CD4-positive, alpha-beta memory T cell (primary cell): ENCODE measurements at regions not wholly inside any gene's neighbourhood (a gene's known extent, or its start where the extent isn't known, plus 50 kb on each side); places are given as distances from the start of the nearest gene placed in this dataset.

ENCODE experiments used
- CTCF ChIA-PET: fragments of 350-600 bp; sonication (Branson Sonifier 250); formaldehyde crosslinking; loops from one replicate; lab custom pipeline; 2021; ENCODE audit warnings: inconsistent platforms; ENCODE audit not compliant: partially characterized antibody; lab: Charles Lee
- POLR2A ChIA-PET: fragments of 350-600 bp; sonication (Branson Sonifier 250); formaldehyde crosslinking; loops from one replicate; lab custom pipeline; 2021; ENCODE audit not compliant: partially characterized antibody; lab: Charles Lee
- DNase-seq, 5 donors: peaks; one replicate each; pipeline versions ENCODE4 v3.0.0 to v3.0.0-alpha.2; 2020 to 2022; ENCODE audit warnings: mixed read lengths in 1 of 5
- H3K27ac ChIP-seq: one replicate; pipeline ENCODE4 v1.7.0; 2013; ENCODE audit warnings: low read depth, low read length
- H3K27me3 ChIP-seq: 2 replicates; pipeline ENCODE4 v1.7.0; 2013; ENCODE audit warnings: mild to moderate bottlenecking, low read length, moderate library complexity; ENCODE audit not compliant: insufficient read depth
- H3K36me3 ChIP-seq: 2 replicates; pipeline ENCODE4 v1.7.0; 2013; ENCODE audit warnings: mild to moderate bottlenecking, low read length, moderate library complexity; ENCODE audit not compliant: insufficient read depth
- H3K4me1 ChIP-seq: 2 replicates; pipeline ENCODE4 v1.7.0; 2013; ENCODE audit warnings: mild to moderate bottlenecking, low read length, moderate library complexity; ENCODE audit not compliant: insufficient read depth
- H3K4me3 ChIP-seq, 2 donors: one replicate each; pipeline ENCODE4 v1.7.0; 2013; ENCODE audit warnings: low read length in 2 of 2, mild to moderate bottlenecking in 1 of 2
- H3K9me3 ChIP-seq, 2 donors: one replicate each; pipeline ENCODE4 v1.7.0; 2013; ENCODE audit warnings: low read length in 2 of 2, control low read depth in 1 of 2; ENCODE audit not compliant: control insufficient read depth in 1 of 2
- H3K27ac Mint-ChIP-seq, 7 donors: one replicate each; pipeline ENCODE4 v1.8.0; 2020 to 2021; ENCODE audit warnings: mixed read lengths in 7 of 7, mild to moderate bottlenecking in 6 of 7, inconsistent platforms in 3 of 7, moderate library complexity in 3 of 7
- H3K27me3 Mint-ChIP-seq, 2 donors: one replicate each; pipeline ENCODE4 v1.8.0; 2020 to 2021; ENCODE audit warnings: mixed read lengths in 2 of 2
- H3K36me3 Mint-ChIP-seq, 2 donors: one replicate each; pipeline ENCODE4 v1.8.0; 2020 to 2021; ENCODE audit warnings: mixed read lengths in 2 of 2, inconsistent platforms in 1 of 2, mild to moderate bottlenecking in 1 of 2
- H3K4me1 Mint-ChIP-seq, 4 donors: one replicate each; pipeline ENCODE4 v1.8.0; 2020 to 2021; ENCODE audit warnings: mixed read lengths in 4 of 4, mild to moderate bottlenecking in 1 of 4
- H3K4me3 Mint-ChIP-seq, 8 donors: one replicate each; pipeline ENCODE4 v1.8.0; 2020 to 2021; ENCODE audit warnings: mixed read lengths in 8 of 8, mild to moderate bottlenecking in 7 of 8, moderate library complexity in 6 of 8, inconsistent platforms in 3 of 8
- H3K9me3 Mint-ChIP-seq, 8 donors: one replicate each; pipeline ENCODE4 v1.8.0; 2020 to 2021; ENCODE audit warnings: mixed read lengths in 8 of 8, mild to moderate bottlenecking in 5 of 8, inconsistent platforms in 3 of 8, moderate library complexity in 1 of 8
- intact Hi-C: fragments of 100-400 bp; cut with micrococcal nuclease; formaldehyde crosslinking; loops from one replicate; pipeline ENCODE4 v1.15.1; 2023

- no peak for DNase-seq
- POLR2A ChIA-PET = no interaction called here
- H3K36me3 Mint-ChIP-seq = no peaks in the 10 kb centered on the region
- no peak overlapping the region for H3K4me3 Mint-ChIP-seq
- H3K27me3 ChIP-seq = no peaks in the 10 kb centered on the region
- peaks cover 0 to 13% (median 4%) of the 10 kb centered on the region in 8 donors for H3K9me3 Mint-ChIP-seq
- H3K4me1 Mint-ChIP-seq = no peaks in the 10 kb centered on the region
- no peaks in the 10 kb centered on the region for H3K4me1 ChIP-seq
- H3K27ac Mint-ChIP-seq = no peak overlapping the region
- CTCF ChIA-PET = no interaction called here
- intact Hi-C loops = no loop called here
- no peak overlapping the region for H3K4me3 ChIP-seq
- H3K27me3 Mint-ChIP-seq = no peaks in the 10 kb centered on the region
- no peaks in the 10 kb centered on the region for H3K9me3 ChIP-seq
- no peak overlapping the region for H3K27ac ChIP-seq
- no peaks in the 10 kb centered on the region for H3K36me3 ChIP-seq
Observed at GRCh38 chr1:217026531-217026930, 303.3 kb upstream of the ESRRG start.

- intact Hi-C loops = no loop called here
- Histone ChIP-seq H3K4me3 (no peak overlapping the region), H3K27ac (no peak overlapping the region), H3K9me3 (no peaks in the 10 kb centered on the region), H3K27me3 (no peaks in the 10 kb centered on the region), H3K36me3 (no peaks in the 10 kb centered on the region), H3K4me1 (no peaks in the 10 kb centered on the region)
- no peak for DNase-seq
- Mint-ChIP-seq H3K4me3 (no peak overlapping the region), H3K9me3 (peaks cover 0 to 13% (median 3%) of the 10 kb centered on the region in 8 donors), H3K27me3 (no peaks in the 10 kb centered on the region), H3K36me3 (no peaks in the 10 kb centered on the region), H3K27ac (no peak overlapping the region), H3K4me1 (no peaks in the 10 kb centered on the region)
- ChIA-PET CTCF (no interaction called here), POLR2A (no interaction called here)
Observed at GRCh38 chr1:217025381-217025780, 302.2 kb upstream of the ESRRG start.

GRCh38 chr1:217024911-217025310 lies 301.7 kb upstream of the ESRRG start:
- no peaks in the 10 kb centered on the region for H3K27me3 ChIP-seq
- Mint-ChIP-seq H3K4me1 (no peaks in the 10 kb centered on the region), H3K4me3 (no peak overlapping the region), H3K36me3 (no peaks in the 10 kb centered on the region), H3K27ac (no peak overlapping the region), H3K27me3 (no peaks in the 10 kb centered on the region), H3K9me3 (peaks cover 0 to 11% (median 3%) of the 10 kb centered on the region in 8 donors)
- no peaks in the 10 kb centered on the region for H3K36me3 ChIP-seq
- ChIA-PET CTCF (no interaction called here), POLR2A (no interaction called here)
- intact Hi-C loops = no loop called here
- no peaks in the 10 kb centered on the region for H3K9me3 ChIP-seq
- H3K27ac ChIP-seq = no peak overlapping the region
- no peak overlapping the region for H3K4me3 ChIP-seq
- H3K4me1 ChIP-seq = no peaks in the 10 kb centered on the region
- no peak for DNase-seq

DNA sequence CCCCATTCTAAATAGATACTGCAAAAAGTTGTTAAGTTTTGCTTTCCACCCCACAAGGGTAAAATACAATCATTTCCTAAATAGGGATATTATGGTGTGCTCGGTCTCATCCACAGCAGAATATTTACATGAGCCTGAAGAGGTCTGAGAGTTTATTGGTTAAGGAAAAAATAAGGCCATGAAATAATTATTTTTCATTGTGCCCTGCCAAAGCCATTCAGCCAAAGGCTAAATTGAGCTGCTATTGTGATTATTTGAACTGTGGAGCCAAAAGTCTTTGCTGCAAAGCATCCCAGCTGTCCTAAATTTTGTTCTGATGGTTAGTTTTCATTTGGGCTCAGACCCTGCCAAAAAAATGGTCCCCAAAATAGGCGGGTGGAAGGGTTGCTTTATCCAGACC lies 298.7 kb upstream of the ESRRG start:
- Histone ChIP-seq H3K36me3 (no peaks in the 10 kb centered on the region), H3K4me3 (no peak overlapping the region), H3K27ac (no peak overlapping the region), H3K27me3 (no peaks in the 10 kb centered on the region), H3K9me3 (no peaks in the 10 kb centered on the region), H3K4me1 (no peaks in the 10 kb centered on the region)
- ChIA-PET POLR2A (no interaction called here), CTCF (no interaction called here)
- Mint-ChIP-seq H3K27ac (no peak overlapping the region), H3K9me3 (peaks cover 0 to 7% (median 3%) of the 10 kb centered on the region in 8 donors), H3K27me3 (no peaks in the 10 kb centered on the region), H3K4me1 (no peaks in the 10 kb centered on the region), H3K4me3 (no peak overlapping the region), H3K36me3 (no peaks in the 10 kb centered on the region)
- intact Hi-C loops = no loop called here
- DNase-seq = no peak

DNA sequence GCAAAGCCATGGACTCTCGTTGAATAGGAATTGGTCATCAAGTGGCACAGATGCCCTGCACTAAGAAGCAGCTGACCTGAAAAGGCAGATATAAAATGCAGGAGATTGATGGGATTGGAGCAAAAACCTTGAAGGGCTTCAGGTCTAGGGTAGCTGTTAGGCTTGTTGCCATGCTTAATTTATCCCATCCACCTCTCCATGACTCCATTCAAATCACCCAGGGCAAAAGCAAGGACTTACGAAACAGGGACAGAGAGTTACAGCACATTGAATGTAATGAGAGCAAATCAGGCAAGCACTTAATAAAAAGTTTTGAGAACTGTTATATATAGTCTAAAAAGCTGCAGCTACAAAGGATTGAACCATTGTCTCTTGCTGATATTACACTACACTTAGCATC lies 298.2 kb upstream of the ESRRG start:
- Histone ChIP-seq H3K36me3 (no peaks in the 10 kb centered on the region), H3K27ac (no peak overlapping the region), H3K4me1 (no peaks in the 10 kb centered on the region), H3K27me3 (no peaks in the 10 kb centered on the region), H3K9me3 (no peaks in the 10 kb centered on the region), H3K4me3 (no peak overlapping the region)
- H3K36me3 Mint-ChIP-seq = no peaks in the 10 kb centered on the region
- H3K27me3 Mint-ChIP-seq = no peaks in the 10 kb centered on the region
- H3K9me3 Mint-ChIP-seq = peaks cover 0 to 7% (median 3%) of the 10 kb centered on the region in 8 donors
- DNase-seq = no peak
- POLR2A ChIA-PET = no interaction called here
- no peaks in the 10 kb centered on the region for H3K4me1 Mint-ChIP-seq
- CTCF ChIA-PET = no interaction called here
- H3K4me3 Mint-ChIP-seq = no peak overlapping the region
- intact Hi-C loops = no loop called here
- H3K27ac Mint-ChIP-seq = no peak overlapping the region

DNA sequence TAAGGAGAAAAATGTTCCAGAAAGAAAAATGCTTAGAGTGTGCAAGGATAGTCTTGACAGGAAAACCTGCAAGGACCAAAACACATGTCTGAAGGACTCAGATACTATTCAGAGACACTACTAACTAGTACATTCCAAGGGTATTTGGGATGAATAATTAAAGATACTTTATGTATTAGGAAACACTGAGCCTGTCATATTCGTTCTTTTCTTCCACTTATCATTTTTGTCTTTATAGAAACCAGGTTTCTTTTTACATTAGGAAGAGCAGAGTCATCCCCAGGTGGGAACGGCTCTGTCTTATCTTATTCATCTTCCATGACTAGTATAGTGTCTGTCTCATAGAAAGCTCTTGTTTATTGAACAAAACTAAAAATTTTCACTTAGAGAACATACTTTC lies 296.2 kb upstream of the ESRRG start:
- no peak for DNase-seq
- H3K4me1 ChIP-seq = no peaks in the 10 kb centered on the region
- no peaks in the 10 kb centered on the region for H3K4me1 Mint-ChIP-seq
- H3K9me3 Mint-ChIP-seq = peaks cover 0 to 5% (median 2%) of the 10 kb centered on the region in 8 donors
- H3K4me3 Mint-ChIP-seq = no peak overlapping the region
- H3K9me3 ChIP-seq = no peaks in the 10 kb centered on the region
- no peaks in the 10 kb centered on the region for H3K36me3 Mint-ChIP-seq
- H3K27me3 ChIP-seq = no peaks in the 10 kb centered on the region
- no peak overlapping the region for H3K27ac ChIP-seq
- CTCF ChIA-PET = no interaction called here
- H3K27ac Mint-ChIP-seq = no peak overlapping the region
- POLR2A ChIA-PET = no interaction called here
- intact Hi-C loops = no loop called here
- H3K27me3 Mint-ChIP-seq = no peaks in the 10 kb centered on the region
- no peak overlapping the region for H3K4me3 ChIP-seq
- no peaks in the 10 kb centered on the region for H3K36me3 ChIP-seq

GRCh38 chr1:217018648-217019047 lies 295.4 kb upstream of the ESRRG start:
- H3K27ac Mint-ChIP-seq = no peak overlapping the region
- DNase-seq = no peak
- no peaks in the 10 kb centered on the region for H3K36me3 Mint-ChIP-seq
- intact Hi-C loops = no loop called here
- POLR2A ChIA-PET = no interaction called here
- H3K4me3 Mint-ChIP-seq = no peak overlapping the region
- CTCF ChIA-PET = no interaction called here
- Histone ChIP-seq H3K4me3 (no peak overlapping the region), H3K36me3 (no peaks in the 10 kb centered on the region), H3K27ac (no peak overlapping the region), H3K27me3 (no peaks in the 10 kb centered on the region), H3K9me3 (no peaks in the 10 kb centered on the region), H3K4me1 (no peaks in the 10 kb centered on the region)
- peaks cover 0 to 5% (median 1%) of the 10 kb centered on the region in 8 donors for H3K9me3 Mint-ChIP-seq
- no peaks in the 10 kb centered on the region for H3K4me1 Mint-ChIP-seq
- no peaks in the 10 kb centered on the region for H3K27me3 Mint-ChIP-seq

- Mint-ChIP-seq H3K36me3 (no peaks in the 10 kb centered on the region), H3K27me3 (no peaks in the 10 kb centered on the region), H3K4me1 (no peaks in the 10 kb centered on the region), H3K27ac (no peak overlapping the region), H3K9me3 (peaks cover 0 to 4% (median under 1%) of the 10 kb centered on the region in 8 donors), H3K4me3 (no peak overlapping the region)
- Histone ChIP-seq H3K9me3 (no peaks in the 10 kb centered on the region), H3K27me3 (no peaks in the 10 kb centered on the region), H3K27ac (no peak overlapping the region), H3K4me1 (no peaks in the 10 kb centered on the region), H3K4me3 (no peak overlapping the region), H3K36me3 (no peaks in the 10 kb centered on the region)
- POLR2A ChIA-PET = no interaction called here
- no peak for DNase-seq
- CTCF ChIA-PET = no interaction called here
- intact Hi-C loops = no loop called here
Observed at GRCh38 chr1:217017165-217017564, 293.9 kb upstream of the ESRRG start.
